Fibroblast of villous mesenchyme (primary cell): ENCODE measurements at regions not wholly inside any gene's neighbourhood (a gene's known extent, or its start where the extent isn't known, plus 50 kb on each side); places are given as distances from the start of the nearest gene placed in this dataset.
"Not testable (repeated sequence)": the region's sequence is repeated elsewhere in the genome, so short reads cannot be mapped to it uniquely, and the experiment has no call there.

Experiments
- DNase-seq: peaks from one replicate; pipeline ENCODE4 v3.0.0-alpha.2; 2010; ENCODE audit warnings: low read depth
- H3K4me3 ChIP-seq: 2 replicates; pipeline ENCODE4 v1.5.1; 2011; ENCODE audit warnings: low read depth, mild to moderate bottlenecking, low read length
- CTCF ChIP-seq: IDR thresholded peaks from 2 replicates; pipeline ENCODE4 v1.5.1; 2012; ENCODE audit warnings: low read depth, mild to moderate bottlenecking, low read length; ENCODE audit not compliant: insufficient read depth

GRCh38 chr13:30520571-30520970, 54.8 kb upstream of the HMGB1 start:
- DNase-seq: no peak
- H3K4me3 ChIP-seq: no peak overlapping the region
- TF ChIP-seq CTCF: no peak

- H3K4me3 ChIP-seq: no peak overlapping the region
- TF ChIP-seq CTCF: no peak
- no peak for DNase-seq
Measured at GRCh38 chr13:30523211-30523610, 57.5 kb upstream of the HMGB1 start.

DNA sequence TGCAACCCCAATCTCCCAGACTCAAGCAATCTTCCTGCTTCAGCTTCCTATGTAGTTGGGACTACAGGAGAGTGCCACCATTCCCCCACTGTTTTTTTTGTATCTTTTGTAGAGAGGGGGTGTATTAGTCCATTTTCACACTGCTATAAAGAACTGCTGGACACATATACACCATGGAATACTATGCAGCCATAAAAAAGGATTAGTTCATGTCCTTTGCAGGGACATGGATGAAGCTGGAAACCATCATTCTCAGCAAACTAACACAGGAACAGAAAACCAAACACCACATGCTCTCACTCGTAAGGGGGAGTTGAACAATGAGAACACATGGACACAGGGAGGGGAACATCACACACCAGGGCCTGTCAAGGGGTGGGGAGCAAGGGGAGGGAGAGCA, 58.1 kb upstream of the HMGB1 start:
- not testable (repeated sequence) for DNase-seq, H3K4me3 ChIP-seq

DNA sequence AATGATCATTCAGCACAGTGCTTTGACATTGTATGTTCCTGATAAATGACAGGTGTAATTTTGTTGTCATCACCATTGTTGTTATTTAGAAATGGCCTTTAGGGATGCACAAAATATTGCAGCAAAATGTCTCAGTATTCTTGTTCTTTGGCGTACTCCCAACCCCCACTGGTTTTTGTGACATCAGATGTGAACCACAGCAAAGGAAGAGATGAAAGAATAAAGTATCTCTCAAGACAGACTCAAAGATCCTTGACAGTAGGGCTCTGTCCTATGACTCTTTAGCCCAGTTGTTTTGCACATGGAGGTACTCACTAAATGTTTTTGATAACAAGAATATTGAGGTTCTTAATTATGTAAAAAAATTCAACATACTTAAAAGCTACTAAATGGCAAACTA, 59.5 kb upstream of the HMGB1 start:
- not testable (repeated sequence) for H3K4me3 ChIP-seq, DNase-seq

- no peak overlapping the region for H3K4me3 ChIP-seq
- TF ChIP-seq CTCF: peak; percentile 7
- DNase-seq: peak; percentile 75
Measured at GRCh38 chr13:30526612-30527495, 61.1 kb upstream of the HMGB1 start.

GRCh38 chr13:30529085-30529834, 63.5 kb upstream of the HMGB1 start:
- DNase-seq: no peak
- TF ChIP-seq CTCF: no peak
- no peak overlapping the region for H3K4me3 ChIP-seq

GRCh38 chr13:30535046-30535445, 69.3 kb upstream of the HMGB1 start:
- DNase-seq: no peak
- no peak for TF ChIP-seq CTCF
- H3K4me3 ChIP-seq: no peak overlapping the region
